Caco-2 (cell line): ENCODE measurements at regions not wholly inside any gene's neighbourhood (a gene's known extent, or its start where the extent isn't known, plus 50 kb on each side); places are given as distances from the start of the nearest gene placed in this dataset.

ENCODE experiments used
- BruUV-seq: library from RNA; stranded (reverse); fragments of 400-500 nt; replicated peaks from 2 replicates; lab custom pipeline; 2021; lab: Mats Ljungman, UMichigan
- CTCF ChIA-PET: fragments of 300-600 bp; sonication (Branson Sonifier 250); formaldehyde crosslinking; loops from one replicate; lab custom pipeline; 2022; ENCODE audit warnings: antibody characterized with exemption; lab: Charles Lee
- POLR2A ChIA-PET: fragments of 300-600 bp; sonication (Branson Sonifier 250); formaldehyde crosslinking; loops from one replicate; lab custom pipeline; 2022; ENCODE audit warnings: antibody characterized with exemption; lab: Charles Lee
- DNase-seq, 2 experiments: peaks; one replicate each; pipeline versions ENCODE4 v3.0.0 to v3.0.0-alpha.2; 2020 to 2022
- H3K27me3 ChIP-seq: replicated peaks from 2 replicates; pipeline ENCODE4 v1.6.0; 2011; ENCODE audit warnings: low read length; ENCODE audit not compliant: control insufficient read depth, insufficient read depth
- H3K36me3 ChIP-seq: 2 replicates; pipeline ENCODE4 v1.5.1; 2011; ENCODE audit warnings: low read length; ENCODE audit not compliant: control insufficient read depth, insufficient read depth
- H3K4me1 ChIP-seq: fragments of 250-450 bp; sonication (Bioruptor Pico); 2 replicates; pipeline ENCODE4 v1.5.1; 2020; ENCODE audit warnings: mild to moderate bottlenecking
- H3K4me3 ChIP-seq: 2 replicates; pipeline ENCODE4 v1.5.1; 2011; ENCODE audit warnings: low read depth, mild to moderate bottlenecking, control low read depth, low read length
- H3K9me3 ChIP-seq: fragments of 250-450 bp; sonication (Bioruptor Pico); 2 replicates; pipeline ENCODE4 v1.5.1; 2020; ENCODE audit warnings: mild to moderate bottlenecking, moderate library complexity
- H3K27ac Mint-ChIP-seq: one replicate; pipeline ENCODE4 v1.8.0; 2022; ENCODE audit warnings: mixed read lengths; ENCODE audit not compliant: unreplicated experiment
- H3K27me3 Mint-ChIP-seq: one replicate; pipeline ENCODE4 v1.8.0; 2022; ENCODE audit warnings: mixed read lengths; ENCODE audit not compliant: insufficient read depth, unreplicated experiment
- H3K36me3 Mint-ChIP-seq: one replicate; pipeline ENCODE4 v1.8.0; 2022; ENCODE audit warnings: mild to moderate bottlenecking, mixed read lengths; ENCODE audit not compliant: insufficient read depth, unreplicated experiment
- H3K4me1 Mint-ChIP-seq: one replicate; pipeline ENCODE4 v1.8.0; 2022; ENCODE audit warnings: low read depth, mixed read lengths; ENCODE audit not compliant: unreplicated experiment
- H3K4me3 Mint-ChIP-seq: one replicate; pipeline ENCODE4 v1.8.0; 2022; ENCODE audit warnings: mild to moderate bottlenecking, moderate library complexity, mixed read lengths; ENCODE audit not compliant: unreplicated experiment
- H3K9me3 Mint-ChIP-seq: one replicate; pipeline ENCODE4 v1.8.0; 2022; ENCODE audit warnings: mixed read lengths; ENCODE audit not compliant: unreplicated experiment
- intact Hi-C: fragments of 100-400 bp; cut with micrococcal nuclease; formaldehyde crosslinking; loops from one replicate; pipeline ENCODE4 v1.10.0; 2022; ENCODE audit not compliant: unreplicated experiment
- TF ChIP-seq, protein P1 (sequence below), 2 experiments: fragments of 200-600 bp in 1 of 2; IDR thresholded peaks; 1 replicate in 1 of 2; 2 replicates in 1 of 2; pipeline versions ENCODE4 v1.5.1 to v1.8.0; 2011 to 2022; ENCODE audit warnings: antibody characterized with exemption in 1 of 2, control low read depth in 1 of 2, inconsistent platforms in 1 of 2, low read depth in 1 of 2, low read length in 1 of 2, mild to moderate bottlenecking in 1 of 2, moderate library complexity in 1 of 2; ENCODE audit not compliant: insufficient read depth in 1 of 2, severe bottlenecking in 1 of 2, unreplicated experiment in 1 of 2

DNA sequence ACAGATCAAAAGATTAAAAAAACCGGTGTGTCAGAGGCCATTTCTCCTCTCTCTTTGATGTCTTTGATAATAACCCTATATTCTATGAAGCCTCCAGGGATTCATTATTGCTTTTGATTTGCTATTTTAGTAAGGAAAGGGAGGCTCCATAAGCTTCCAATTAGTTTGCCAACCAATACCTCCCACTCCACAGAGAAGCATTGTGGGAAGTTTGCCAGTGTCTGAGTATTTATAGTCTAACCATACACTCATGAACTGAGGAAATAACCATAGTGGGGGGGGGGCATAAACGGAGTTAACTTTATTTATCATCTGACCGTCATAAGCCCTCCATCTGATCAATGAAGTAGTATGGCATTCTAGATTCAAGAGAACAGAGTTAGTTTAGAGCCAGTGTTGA is 1066.8 kb upstream of the PABPC4L start:
- Mint-ChIP-seq H3K4me3 (no peak overlapping the region), H3K27ac (no peak overlapping the region), H3K4me1 (no peaks in the 10 kb centered on the region), H3K36me3 (no peaks in the 10 kb centered on the region), H3K9me3 (no peaks in the 10 kb centered on the region), H3K27me3 (no peaks in the 10 kb centered on the region)
- H3K27me3 ChIP-seq, result no peaks in the 10 kb centered on the region
- ChIA-PET CTCF (no interaction called here), POLR2A (no interaction called here)
- H3K9me3 ChIP-seq, result no peaks in the 10 kb centered on the region
- TF ChIP-seq, protein P1, sequence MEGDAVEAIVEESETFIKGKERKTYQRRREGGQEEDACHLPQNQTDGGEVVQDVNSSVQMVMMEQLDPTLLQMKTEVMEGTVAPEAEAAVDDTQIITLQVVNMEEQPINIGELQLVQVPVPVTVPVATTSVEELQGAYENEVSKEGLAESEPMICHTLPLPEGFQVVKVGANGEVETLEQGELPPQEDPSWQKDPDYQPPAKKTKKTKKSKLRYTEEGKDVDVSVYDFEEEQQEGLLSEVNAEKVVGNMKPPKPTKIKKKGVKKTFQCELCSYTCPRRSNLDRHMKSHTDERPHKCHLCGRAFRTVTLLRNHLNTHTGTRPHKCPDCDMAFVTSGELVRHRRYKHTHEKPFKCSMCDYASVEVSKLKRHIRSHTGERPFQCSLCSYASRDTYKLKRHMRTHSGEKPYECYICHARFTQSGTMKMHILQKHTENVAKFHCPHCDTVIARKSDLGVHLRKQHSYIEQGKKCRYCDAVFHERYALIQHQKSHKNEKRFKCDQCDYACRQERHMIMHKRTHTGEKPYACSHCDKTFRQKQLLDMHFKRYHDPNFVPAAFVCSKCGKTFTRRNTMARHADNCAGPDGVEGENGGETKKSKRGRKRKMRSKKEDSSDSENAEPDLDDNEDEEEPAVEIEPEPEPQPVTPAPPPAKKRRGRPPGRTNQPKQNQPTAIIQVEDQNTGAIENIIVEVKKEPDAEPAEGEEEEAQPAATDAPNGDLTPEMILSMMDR (IDR thresholded peaks at IDR 0.05; ENCODE audit: insufficient read depth in 1 of 2, low read depth in 1 of 2, low read length in 1 of 2, severe bottlenecking in 1 of 2, unreplicated experiment in 1 of 2), result no peak
- intact Hi-C loops, result no loop called here
- no peak overlapping the region for H3K4me3 ChIP-seq
- BruUV-seq, result no TSS peak
- no peaks in the 10 kb centered on the region for H3K4me1 ChIP-seq
- H3K36me3 ChIP-seq, result no peaks in the 10 kb centered on the region
- no peak for DNase-seq

DNA sequence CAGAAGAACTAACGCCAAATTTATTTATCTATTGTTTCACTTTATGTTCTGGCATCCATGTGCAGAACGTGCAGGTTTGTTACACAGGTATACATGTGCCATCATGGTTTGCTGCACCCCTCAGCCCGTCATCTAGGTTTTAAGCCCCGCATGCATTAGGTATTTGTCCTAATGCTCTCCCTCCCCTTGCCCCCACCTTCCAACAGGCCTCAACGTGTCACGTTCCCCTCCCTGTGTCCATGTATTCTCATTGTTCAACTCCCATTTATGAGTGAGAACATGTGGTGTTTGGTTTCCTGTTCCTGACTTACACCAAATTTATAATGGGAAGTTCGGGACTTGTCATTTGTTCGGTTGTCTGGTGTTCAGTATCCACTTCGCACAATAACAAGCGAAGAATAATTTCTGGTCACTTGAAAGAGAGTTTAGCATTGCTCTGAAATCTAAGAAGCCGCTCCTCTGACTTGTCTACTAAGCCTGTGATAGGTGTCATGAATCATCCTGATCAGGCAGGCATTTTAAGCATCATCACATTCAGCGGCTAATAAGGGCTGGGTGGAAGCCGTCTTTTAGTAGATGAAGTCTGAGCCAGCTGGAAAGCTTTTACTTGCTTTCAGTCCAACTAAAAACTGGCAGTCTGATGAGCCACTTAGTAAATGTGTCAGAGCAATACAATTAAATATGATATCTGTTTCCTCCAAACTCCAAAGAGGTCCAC is 1065.7 kb upstream of the PABPC4L start:
- no TSS peak for BruUV-seq
- H3K27ac Mint-ChIP-seq, result no peak overlapping the region
- Histone ChIP-seq H3K4me3 (no peak overlapping the region), H3K27me3 (no peaks in the 10 kb centered on the region), H3K36me3 (no peaks in the 10 kb centered on the region), H3K9me3 (no peaks in the 10 kb centered on the region), H3K4me1 (no peaks in the 10 kb centered on the region)
- no peaks in the 10 kb centered on the region for H3K27me3 Mint-ChIP-seq
- H3K9me3 Mint-ChIP-seq, result no peaks in the 10 kb centered on the region
- intact Hi-C loops, result no loop called here
- H3K36me3 Mint-ChIP-seq, result no peaks in the 10 kb centered on the region
- TF ChIP-seq, protein P1 (IDR thresholded peaks at IDR 0.05; ENCODE audit: insufficient read depth in 1 of 2, low read depth in 1 of 2, low read length in 1 of 2, severe bottlenecking in 1 of 2, unreplicated experiment in 1 of 2), result no peak
- DNase-seq, result no peak
- no peaks in the 10 kb centered on the region for H3K4me1 Mint-ChIP-seq
- ChIA-PET POLR2A (no interaction called here), CTCF (no interaction called here)
- H3K4me3 Mint-ChIP-seq, result no peak overlapping the region

DNA sequence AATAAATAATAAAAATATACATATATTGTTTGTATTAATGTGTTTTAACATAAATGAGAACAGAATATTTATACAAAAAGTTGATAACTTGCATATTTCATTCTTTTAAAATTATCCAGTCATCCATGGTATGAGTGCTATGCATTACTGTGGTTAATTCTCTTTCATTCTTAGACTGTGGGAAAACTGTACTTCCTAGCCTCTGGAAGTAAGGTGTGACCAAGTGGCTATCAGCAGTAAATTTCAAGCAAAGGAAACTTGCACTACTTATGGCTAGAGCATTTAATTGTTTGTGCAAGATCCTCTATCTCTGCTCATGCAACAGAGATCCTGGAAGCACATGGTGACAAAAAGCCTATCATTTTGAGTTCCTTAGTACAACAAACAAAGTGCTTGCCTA is 1054.5 kb upstream of the PABPC4L start:
- no peaks in the 10 kb centered on the region for H3K9me3 ChIP-seq
- no peak overlapping the region for H3K27ac Mint-ChIP-seq
- H3K4me3 ChIP-seq, result no peak overlapping the region
- no peaks in the 10 kb centered on the region for H3K4me1 ChIP-seq
- H3K4me1 Mint-ChIP-seq, result no peaks in the 10 kb centered on the region
- H3K36me3 Mint-ChIP-seq, result no peaks in the 10 kb centered on the region
- intact Hi-C loops, result no loop called here
- TF ChIP-seq, protein P1 (IDR thresholded peaks at IDR 0.05; ENCODE audit: insufficient read depth in 1 of 2, low read depth in 1 of 2, low read length in 1 of 2, severe bottlenecking in 1 of 2, unreplicated experiment in 1 of 2), result no peak
- no peak overlapping the region for H3K4me3 Mint-ChIP-seq
- POLR2A ChIA-PET, result no interaction called here
- H3K27me3 Mint-ChIP-seq, result no peaks in the 10 kb centered on the region
- H3K36me3 ChIP-seq, result no peaks in the 10 kb centered on the region
- CTCF ChIA-PET, result no interaction called here
- no peak for DNase-seq
- no TSS peak for BruUV-seq
- H3K9me3 Mint-ChIP-seq, result no peaks in the 10 kb centered on the region
- no peaks in the 10 kb centered on the region for H3K27me3 ChIP-seq
